Stromal cell of bone marrow (primary cell): ENCODE measurements at regions not wholly inside any gene's neighbourhood (a gene's known extent, or its start where the extent isn't known, plus 50 kb on each side); places are given as distances from the start of the nearest gene placed in this dataset.
"Not testable (repeated sequence)": the region's sequence is repeated elsewhere in the genome, so short reads cannot be mapped to it uniquely, and the experiment has no call there.

Experiments
- DNase-seq: peaks from one replicate; pipeline ENCODE4 v3.0.0-alpha.2; 2012; ENCODE audit warnings: low read depth

- DNase-seq, result no peak
Measured at GRCh38 chr12:95358111-95359083, 115.6 kb upstream of the METAP2 start.

GRCh38 chr12:95365912-95366311, 108.0 kb upstream of the METAP2 start:
- DNase-seq, result no peak

- no peak for DNase-seq
Measured at GRCh38 chr12:95368931-95369330, 105.0 kb upstream of the METAP2 start.

DNA sequence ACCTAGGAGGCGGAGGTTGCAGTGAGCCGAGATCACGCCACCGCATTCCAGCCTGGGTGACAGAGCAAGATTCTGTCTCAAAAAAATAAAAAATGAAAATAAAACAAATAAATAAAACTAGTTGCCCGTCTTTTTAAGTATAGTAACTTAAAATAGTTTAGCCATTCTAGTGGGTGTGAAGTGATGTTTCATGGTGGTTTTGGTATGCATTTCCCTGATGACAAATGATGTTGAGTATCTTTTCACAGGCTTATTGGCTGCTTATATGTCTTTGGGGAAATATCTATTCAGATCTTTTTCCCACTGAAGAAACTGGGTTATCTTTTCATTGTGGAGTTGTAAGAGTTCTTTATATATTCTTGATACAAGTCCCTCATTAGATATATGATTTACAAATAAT, 102.4 kb upstream of the METAP2 start:
- no peak for DNase-seq

DNA sequence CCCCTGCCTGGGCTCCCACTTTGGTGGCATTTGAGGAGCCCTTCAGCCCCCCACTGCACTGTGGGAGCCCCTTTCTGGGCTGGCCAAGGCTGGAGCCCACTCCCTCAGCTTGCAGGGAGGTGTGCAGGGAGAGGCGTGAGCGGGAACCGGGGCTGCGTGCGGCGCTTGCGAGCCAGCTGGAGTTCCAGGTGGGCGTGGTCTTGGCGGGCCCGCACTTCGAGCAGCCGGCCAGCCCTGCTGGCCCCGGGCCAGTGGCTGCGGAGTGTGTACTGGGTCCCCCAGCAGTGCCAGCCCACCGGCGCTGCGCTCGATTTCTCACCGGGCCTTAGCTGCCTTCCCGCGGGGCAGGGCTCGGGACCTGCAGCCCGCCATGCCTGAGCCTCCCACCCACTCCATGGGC, 94.5 kb upstream of the METAP2 start:
- not testable (repeated sequence) for DNase-seq

- DNase-seq, result not testable (repeated sequence)
Measured at GRCh38 chr12:95380334-95380733, 93.6 kb upstream of the METAP2 start.

GRCh38 chr12:95380997-95381786, 92.8 kb upstream of the METAP2 start:
- DNase-seq, result peak; percentile 25

DNA sequence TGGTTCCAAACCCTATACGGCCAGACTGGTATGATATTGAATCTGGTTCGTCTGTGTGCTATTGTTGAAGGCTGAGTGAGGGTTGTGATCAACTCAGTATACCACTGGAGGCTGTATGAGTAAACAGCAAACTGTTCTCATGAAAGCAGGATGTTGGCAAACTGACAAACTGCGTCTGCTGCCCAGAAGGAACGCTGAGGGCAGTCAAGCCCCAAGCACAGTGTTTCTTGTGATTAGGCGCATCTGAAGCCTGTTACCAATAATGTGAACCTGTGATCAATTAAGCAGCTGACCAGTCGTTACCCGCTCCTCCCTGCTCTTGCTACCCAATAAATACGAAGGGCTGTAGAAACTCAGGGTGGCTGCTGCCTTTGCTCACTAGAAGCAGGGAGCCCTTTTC, 90.0 kb upstream of the METAP2 start:
- DNase-seq, result not testable (repeated sequence)

DNA sequence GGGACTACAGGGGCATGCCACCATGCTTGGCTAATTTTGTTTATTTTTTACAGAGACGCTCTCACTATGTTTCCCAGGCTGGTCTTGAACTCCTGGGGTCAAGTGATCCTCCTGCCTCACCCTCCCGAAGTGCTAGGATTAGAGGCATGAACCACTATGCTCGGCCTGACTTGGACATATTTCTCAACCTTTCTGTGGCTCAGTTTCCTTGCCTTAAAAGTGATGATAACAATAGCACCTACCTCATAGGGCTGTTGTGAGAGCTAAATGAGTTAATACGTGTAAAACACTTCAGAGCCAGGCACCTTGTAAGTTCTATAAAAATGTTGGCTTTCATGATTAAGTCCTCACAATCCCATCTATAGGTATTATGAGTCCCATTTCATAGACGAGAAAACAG, 89.2 kb upstream of the METAP2 start:
- DNase-seq, result no peak

- DNase-seq, result peak; percentile 56
Measured at GRCh38 chr12:95385246-95386035, 88.5 kb upstream of the METAP2 start.

DNA sequence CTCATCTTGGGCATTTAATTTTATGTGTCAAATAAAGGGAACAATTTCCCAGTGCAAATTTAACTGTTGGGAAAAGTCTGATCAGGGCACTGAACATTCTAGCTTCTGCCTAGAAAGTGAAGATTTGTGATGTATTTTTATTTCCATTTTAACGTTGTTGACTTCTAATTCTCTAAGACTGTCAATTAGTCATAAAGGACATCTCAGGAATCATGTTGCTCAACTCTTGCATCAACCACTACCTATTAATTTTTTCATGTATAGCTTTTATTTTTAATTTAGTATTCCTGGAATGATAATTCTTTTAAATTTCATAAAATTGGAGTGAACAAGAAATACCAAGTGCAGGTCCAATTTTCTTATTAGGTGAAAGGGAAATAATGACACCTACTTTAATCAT, 87.9 kb upstream of the METAP2 start:
- DNase-seq, result no peak

- not testable (repeated sequence) for DNase-seq
Measured at GRCh38 chr12:95388260-95388659, 85.7 kb upstream of the METAP2 start.

DNA sequence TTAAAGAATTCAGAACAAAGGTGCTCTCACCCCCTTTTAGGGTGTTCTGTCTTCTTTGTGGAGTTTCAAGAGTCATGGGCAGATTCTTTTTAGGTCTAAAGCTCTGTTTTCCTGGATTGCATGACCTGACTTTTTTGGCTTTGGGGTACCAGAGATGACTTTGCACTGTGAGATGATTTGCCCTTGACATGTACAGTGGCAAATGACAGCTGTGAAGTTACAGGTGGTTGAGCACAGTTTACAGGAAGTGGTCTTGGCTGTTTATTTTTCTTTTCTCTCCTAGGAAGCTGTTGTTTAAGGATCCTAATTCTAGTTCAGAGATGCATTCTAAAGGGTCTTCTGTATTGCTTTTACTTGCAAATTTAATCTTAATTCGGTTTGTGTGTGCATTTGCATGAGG, 83.8 kb upstream of the METAP2 start:
- no peak for DNase-seq

- DNase-seq, result no peak
Measured at GRCh38 chr12:95390932-95391331, 83.0 kb upstream of the METAP2 start.

DNA sequence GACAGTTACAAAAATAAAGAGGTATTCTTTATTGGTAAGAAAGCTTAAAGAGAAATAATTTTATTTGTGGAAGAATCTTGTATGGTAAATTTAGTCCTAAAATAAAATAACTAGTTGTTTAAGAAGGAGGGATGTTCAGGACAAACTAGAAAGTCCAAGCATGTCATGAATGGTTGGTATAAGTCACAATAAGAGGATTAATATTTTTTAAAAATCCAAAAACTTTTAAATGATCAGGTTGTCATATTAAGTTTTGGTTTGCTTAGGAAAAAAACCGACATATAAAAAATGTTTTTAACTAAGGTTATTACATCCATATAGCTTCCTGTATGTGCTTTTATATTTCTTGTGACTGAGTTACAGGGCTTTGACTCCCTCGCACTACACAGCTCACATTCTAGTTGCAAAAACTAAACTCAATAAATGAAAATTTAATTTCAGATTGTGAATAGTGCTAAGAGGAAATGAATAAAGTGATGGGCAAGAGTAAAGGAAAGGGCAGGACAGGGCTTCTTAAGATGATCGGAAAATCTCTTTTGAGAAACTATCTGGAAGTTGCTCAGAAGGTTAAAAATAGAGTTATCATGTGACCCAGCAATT, 80.7 kb upstream of the METAP2 start:
- no peak for DNase-seq

- DNase-seq, result no peak
Measured at GRCh38 chr12:95395696-95396095, 78.3 kb upstream of the METAP2 start.

DNA sequence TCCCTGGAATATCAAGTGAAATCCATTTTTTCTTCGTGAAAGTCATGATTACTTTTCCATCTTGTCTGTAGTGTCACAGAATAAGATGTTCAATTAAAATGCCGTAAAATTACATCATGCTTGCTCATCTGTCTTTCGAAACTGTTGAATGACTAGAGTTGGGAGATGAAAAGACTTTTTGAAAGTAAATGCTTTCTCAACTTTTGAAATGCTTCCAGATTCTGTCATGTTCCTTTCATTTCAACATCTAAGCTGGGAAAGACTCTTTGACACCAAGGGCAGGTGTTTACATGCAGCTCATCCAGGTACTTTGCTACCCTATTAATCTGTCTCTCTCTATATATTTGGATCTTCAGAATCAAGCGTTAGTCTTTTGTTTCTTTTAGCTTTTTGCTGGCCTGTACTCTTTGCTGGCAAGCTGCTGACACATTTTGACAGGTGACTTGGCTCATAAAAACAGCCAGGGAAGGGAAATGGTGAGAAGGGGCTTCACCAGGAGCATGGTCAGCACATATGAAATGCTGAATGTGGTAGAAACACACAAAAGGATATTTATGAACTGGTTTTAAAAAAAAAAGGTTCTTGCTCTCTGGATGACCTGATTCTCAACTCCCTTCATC, 77.0 kb upstream of the METAP2 start:
- peak; percentile 79 for DNase-seq

GRCh38 chr12:95397571-95397970, 76.4 kb upstream of the METAP2 start:
- DNase-seq, result no peak

DNA sequence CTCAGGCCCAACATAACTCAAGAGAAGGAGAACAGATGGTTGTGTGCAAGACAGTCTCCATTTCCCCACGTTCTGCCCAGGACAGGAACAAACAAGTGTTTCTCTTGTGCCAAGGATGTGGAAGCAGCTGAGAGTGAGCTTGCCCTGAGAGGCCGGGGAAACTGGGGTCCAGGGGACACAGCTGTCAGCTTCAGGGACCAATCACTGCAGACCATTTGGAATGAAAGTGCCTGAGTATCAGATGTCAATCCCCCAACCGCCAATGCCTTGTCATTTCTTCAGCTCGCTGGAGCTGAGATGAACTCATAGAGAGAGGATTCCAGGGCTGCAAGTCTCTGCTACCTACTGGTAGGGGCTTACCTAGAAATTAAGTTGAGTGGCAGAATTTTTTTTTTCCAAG, 71.9 kb upstream of the METAP2 start:
- DNase-seq, result no peak

GRCh38 chr12:95408201-95408600, 65.8 kb upstream of the METAP2 start:
- DNase-seq, result no peak

GRCh38 chr12:95411057-95411456, 62.9 kb upstream of the METAP2 start:
- DNase-seq, result no peak
